HFFc6 (cell line): ENCODE measurements at regions not wholly inside any gene's neighbourhood (a gene's known extent, or its start where the extent isn't known, plus 50 kb on each side); places are given as distances from the start of the nearest gene placed in this dataset.

Source experiments
- DNase-seq: peaks from one replicate; pipeline ENCODE4 v3.0.0-alpha.2; 2018
- H3K27ac Mint-ChIP-seq: 2 replicates; pipeline ENCODE4 v1.8.0; 2020; ENCODE audit warnings: mild to moderate bottlenecking, mixed read lengths
- H3K27me3 Mint-ChIP-seq: 2 replicates; pipeline ENCODE4 v1.8.0; 2021; ENCODE audit warnings: mild to moderate bottlenecking, moderate library complexity, mixed read lengths; ENCODE audit not compliant: insufficient read depth
- H3K36me3 Mint-ChIP-seq: 2 replicates; pipeline ENCODE4 v1.8.0; 2021; ENCODE audit warnings: low read depth, mixed read lengths
- H3K4me1 Mint-ChIP-seq: 2 replicates; pipeline ENCODE4 v1.8.0; 2020; ENCODE audit warnings: low read depth, mixed read lengths
- H3K4me3 Mint-ChIP-seq: 2 replicates; pipeline ENCODE4 v1.8.0; 2020; ENCODE audit warnings: mild to moderate bottlenecking, moderate library complexity, mixed read lengths
- H3K9me3 Mint-ChIP-seq: 2 replicates; pipeline ENCODE4 v1.8.0; 2020; ENCODE audit warnings: mild to moderate bottlenecking, mixed read lengths
- TF ChIP-seq, protein P1 (sequence below): fragments of 200-600 bp; sonication (generic); IDR thresholded peaks from 2 replicates; pipeline ENCODE4 v1.5.0; 2021; ENCODE audit warnings: antibody characterized with exemption, mild to moderate bottlenecking

DNA sequence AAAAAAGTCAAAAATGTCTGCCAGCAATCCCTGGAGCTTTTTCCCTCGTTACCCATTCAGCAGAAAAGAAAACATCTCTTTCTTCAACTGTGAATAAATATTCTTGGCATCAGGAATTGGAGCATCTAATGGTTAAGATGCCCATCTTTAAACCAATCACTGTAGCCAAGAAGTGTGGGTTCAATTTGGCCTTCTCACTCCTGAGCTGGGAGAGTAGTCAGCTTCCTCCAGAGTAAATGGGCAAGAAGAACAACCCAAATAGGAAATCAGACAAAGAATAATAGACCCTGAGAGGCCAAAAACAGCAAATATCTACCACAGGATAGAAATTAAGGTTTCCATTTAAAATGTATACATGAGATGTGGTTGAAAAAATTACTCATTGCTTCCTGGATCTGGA lies 508.0 kb upstream of the MDFIC2 start:
- peaks cover 12% of the 10 kb centered on the region for H3K4me1 Mint-ChIP-seq
- H3K9me3 Mint-ChIP-seq, result peaks cover 6% of the 10 kb centered on the region; the same call in 1 of the 2 replicates
- H3K36me3 Mint-ChIP-seq, result no peaks in the 10 kb centered on the region
- H3K27me3 Mint-ChIP-seq, result no peaks in the 10 kb centered on the region
- no peak overlapping the region for H3K4me3 Mint-ChIP-seq
- H3K27ac Mint-ChIP-seq, result no peak overlapping the region
- TF ChIP-seq, protein P1, sequence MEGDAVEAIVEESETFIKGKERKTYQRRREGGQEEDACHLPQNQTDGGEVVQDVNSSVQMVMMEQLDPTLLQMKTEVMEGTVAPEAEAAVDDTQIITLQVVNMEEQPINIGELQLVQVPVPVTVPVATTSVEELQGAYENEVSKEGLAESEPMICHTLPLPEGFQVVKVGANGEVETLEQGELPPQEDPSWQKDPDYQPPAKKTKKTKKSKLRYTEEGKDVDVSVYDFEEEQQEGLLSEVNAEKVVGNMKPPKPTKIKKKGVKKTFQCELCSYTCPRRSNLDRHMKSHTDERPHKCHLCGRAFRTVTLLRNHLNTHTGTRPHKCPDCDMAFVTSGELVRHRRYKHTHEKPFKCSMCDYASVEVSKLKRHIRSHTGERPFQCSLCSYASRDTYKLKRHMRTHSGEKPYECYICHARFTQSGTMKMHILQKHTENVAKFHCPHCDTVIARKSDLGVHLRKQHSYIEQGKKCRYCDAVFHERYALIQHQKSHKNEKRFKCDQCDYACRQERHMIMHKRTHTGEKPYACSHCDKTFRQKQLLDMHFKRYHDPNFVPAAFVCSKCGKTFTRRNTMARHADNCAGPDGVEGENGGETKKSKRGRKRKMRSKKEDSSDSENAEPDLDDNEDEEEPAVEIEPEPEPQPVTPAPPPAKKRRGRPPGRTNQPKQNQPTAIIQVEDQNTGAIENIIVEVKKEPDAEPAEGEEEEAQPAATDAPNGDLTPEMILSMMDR, result no peak
- no peak for DNase-seq

DNA sequence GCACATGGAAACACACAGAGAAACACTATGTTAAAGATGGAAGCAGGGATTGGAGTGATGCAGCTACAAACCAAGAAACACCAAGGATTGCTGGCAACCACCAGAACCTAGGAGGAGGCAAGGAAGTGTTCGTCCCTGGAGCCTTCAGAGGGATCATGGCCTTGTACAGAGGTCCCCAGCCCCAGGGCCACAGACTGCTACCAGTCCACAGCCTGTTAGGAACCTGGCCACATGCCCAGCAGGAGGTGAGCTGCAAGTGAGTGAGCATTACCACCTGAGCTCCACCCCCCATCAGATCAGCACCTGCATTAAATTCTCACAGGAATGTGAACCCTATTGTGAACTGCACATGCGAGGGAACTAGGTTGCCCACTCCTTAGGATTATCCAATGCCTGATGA lies 505.7 kb upstream of the MDFIC2 start:
- TF ChIP-seq, protein P1, result no peak
- no peaks in the 10 kb centered on the region for H3K36me3 Mint-ChIP-seq
- no peak overlapping the region for H3K4me3 Mint-ChIP-seq
- no peaks in the 10 kb centered on the region for H3K4me1 Mint-ChIP-seq
- no peak for DNase-seq
- no peak overlapping the region for H3K27ac Mint-ChIP-seq
- H3K27me3 Mint-ChIP-seq, result no peaks in the 10 kb centered on the region
- peaks cover 6% of the 10 kb centered on the region; the same call in 1 of the 2 replicates for H3K9me3 Mint-ChIP-seq

DNA sequence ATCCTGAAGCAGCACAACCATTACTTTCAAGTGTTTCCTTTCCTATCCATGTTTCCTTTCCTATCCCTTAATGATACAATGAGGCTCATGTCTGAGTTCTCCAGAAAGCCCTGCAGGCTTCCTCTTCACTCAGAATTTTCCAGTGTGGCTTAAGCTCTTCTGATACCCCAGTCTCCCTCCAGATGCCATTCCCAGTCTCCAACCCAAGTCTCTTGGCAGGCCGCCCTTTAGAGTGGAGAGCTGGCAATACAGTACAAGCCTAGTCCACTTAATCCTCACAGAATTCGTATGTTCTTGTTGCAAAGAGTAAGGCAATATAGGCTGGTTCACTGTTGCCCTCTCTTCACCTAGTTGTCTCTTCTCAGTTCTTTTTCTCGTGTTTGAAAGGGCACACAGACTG lies 503.9 kb upstream of the MDFIC2 start:
- no peak overlapping the region for H3K27ac Mint-ChIP-seq
- no peaks in the 10 kb centered on the region for H3K4me1 Mint-ChIP-seq
- DNase-seq, result no peak
- TF ChIP-seq, protein P1, result no peak
- peaks cover 6% of the 10 kb centered on the region; the same call in 1 of the 2 replicates for H3K9me3 Mint-ChIP-seq
- H3K36me3 Mint-ChIP-seq, result no peaks in the 10 kb centered on the region
- no peak overlapping the region for H3K4me3 Mint-ChIP-seq
- H3K27me3 Mint-ChIP-seq, result no peaks in the 10 kb centered on the region

DNA sequence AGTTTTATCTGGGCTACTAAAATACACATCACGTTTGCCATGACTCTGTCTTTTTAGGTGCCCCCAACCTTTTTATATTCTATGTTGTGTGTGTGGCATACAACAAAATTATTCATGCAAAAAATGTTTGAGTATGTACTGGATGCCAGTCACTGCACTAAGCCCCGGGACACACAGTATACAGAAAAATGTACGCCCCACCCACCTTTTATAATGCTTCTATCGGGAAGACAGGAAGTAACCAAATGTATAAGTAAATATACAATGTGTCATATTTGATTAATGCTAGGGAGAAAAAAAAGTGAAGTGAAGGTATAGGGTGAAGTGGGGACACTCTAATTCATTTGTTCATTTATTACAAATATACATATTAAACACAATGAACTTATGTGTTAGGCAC lies 503.4 kb upstream of the MDFIC2 start:
- H3K27ac Mint-ChIP-seq, result no peak overlapping the region
- H3K4me1 Mint-ChIP-seq, result no peaks in the 10 kb centered on the region
- TF ChIP-seq, protein P1, result no peak

DNA sequence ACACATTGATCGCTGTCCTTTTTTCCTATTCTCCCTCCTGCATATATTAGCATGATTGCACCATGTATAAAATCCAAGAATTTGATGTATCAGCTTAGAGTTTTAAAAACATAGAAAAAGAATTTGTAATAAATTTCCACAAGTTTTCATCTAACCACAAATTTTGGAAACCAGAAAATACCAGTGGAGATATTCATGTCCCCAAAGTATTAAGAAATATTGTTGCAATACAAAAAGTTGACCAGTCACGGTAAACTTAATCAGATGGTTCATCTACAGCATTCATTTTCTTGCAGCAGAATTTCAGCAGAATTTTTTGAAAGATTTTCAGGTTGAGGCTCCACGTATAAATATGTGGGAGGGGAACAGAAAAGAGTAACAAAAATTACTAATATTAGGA lies 500.9 kb upstream of the MDFIC2 start:
- TF ChIP-seq, protein P1, result no peak
- no peak for DNase-seq
- Mint-ChIP-seq H3K36me3 (no peaks in the 10 kb centered on the region), H3K4me1 (no peaks in the 10 kb centered on the region), H3K4me3 (no peak overlapping the region), H3K9me3 (peaks cover 6% of the 10 kb centered on the region; the same call in 1 of the 2 replicates), H3K27ac (no peak overlapping the region), H3K27me3 (peaks cover under 1% of the 10 kb centered on the region; the same call in 1 of the 2 replicates)

More for the DNA sequence above, 503.4 kb upstream of the MDFIC2 start:
- no peak for DNase-seq
- Mint-ChIP-seq H3K4me3 (no peak overlapping the region), H3K36me3 (no peaks in the 10 kb centered on the region), H3K27me3 (no peaks in the 10 kb centered on the region), H3K9me3 (peaks cover 6% of the 10 kb centered on the region; the same call in 1 of the 2 replicates)

DNA sequence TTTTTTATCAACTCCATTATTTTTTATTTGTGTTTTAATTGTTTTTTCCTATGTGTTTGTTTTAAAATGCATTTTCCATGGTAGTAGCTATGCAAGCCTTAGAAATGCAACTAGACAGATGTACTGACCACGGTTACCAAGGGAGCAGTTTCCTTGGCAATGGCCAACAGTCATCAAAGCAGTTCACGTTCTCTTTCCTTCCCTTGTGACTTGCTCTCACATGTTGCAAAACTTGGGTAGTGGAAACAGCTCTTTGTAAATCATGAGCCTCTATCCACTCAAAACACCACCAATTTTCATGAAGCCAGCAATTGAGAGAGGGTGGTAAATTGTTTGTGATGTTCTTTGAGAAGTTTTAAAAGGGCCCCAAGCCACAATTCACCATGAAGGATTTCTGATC lies 499.4 kb upstream of the MDFIC2 start:
- TF ChIP-seq, protein P1, result no peak
- Mint-ChIP-seq H3K27ac (no peak overlapping the region), H3K4me3 (no peak overlapping the region), H3K4me1 (no peaks in the 10 kb centered on the region), H3K9me3 (peaks cover 4% of the 10 kb centered on the region; the same call in 1 of the 2 replicates), H3K27me3 (peaks cover 1% of the 10 kb centered on the region; the same call in 1 of the 2 replicates), H3K36me3 (no peaks in the 10 kb centered on the region)
- DNase-seq, result peak; percentile 39
